GM19372 (cell line): ENCODE measurements at regions not wholly inside any gene's neighbourhood (a gene's known extent, or its start where the extent isn't known, plus 50 kb on each side); places are given as distances from the start of the nearest gene placed in this dataset.

ENCODE experiments used
- ATAC-seq: cut with Tn5 transposase; IDR thresholded peaks from one replicate; pipeline ENCODE4 v1.9.1; 2021; ENCODE audit warnings: mild to moderate bottlenecking, low read depth, moderate library complexity; ENCODE audit not compliant: unreplicated experiment

DNA sequence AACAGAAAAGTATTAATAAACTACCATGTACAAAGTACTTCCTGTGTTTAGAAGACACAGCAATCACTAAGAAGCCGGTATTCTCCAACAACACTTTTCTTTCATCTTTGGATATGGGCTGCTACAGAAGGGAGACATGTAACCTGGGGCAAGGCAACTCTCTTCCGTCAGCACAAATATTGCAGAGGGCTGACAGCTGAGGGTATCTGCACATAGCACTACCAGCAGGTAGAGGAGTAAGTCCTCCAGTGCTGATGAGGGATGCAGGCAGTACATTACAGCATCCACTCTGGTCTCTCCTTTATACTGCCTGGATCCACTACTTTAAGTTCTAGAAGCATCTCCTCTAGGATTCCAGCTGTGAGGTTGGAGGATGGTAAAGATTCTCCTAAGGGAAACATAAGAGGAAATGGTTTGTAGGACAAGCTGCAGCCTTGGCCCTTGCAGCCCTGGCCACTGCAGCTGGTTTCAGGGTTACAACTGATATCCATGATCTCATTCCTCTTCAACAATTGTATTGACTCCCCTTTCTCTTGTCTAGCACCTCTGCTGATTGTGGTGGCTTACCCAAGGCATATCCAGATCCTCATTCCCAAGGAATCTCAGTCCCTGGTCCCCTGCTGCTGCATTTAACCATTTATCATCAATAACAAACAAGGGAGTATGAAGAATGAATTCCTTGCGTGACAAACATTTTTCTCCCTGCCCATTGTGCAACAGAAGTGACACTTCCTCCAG, 110.7 kb upstream of the ADGRF1 start:
- no peak for ATAC-seq

DNA sequence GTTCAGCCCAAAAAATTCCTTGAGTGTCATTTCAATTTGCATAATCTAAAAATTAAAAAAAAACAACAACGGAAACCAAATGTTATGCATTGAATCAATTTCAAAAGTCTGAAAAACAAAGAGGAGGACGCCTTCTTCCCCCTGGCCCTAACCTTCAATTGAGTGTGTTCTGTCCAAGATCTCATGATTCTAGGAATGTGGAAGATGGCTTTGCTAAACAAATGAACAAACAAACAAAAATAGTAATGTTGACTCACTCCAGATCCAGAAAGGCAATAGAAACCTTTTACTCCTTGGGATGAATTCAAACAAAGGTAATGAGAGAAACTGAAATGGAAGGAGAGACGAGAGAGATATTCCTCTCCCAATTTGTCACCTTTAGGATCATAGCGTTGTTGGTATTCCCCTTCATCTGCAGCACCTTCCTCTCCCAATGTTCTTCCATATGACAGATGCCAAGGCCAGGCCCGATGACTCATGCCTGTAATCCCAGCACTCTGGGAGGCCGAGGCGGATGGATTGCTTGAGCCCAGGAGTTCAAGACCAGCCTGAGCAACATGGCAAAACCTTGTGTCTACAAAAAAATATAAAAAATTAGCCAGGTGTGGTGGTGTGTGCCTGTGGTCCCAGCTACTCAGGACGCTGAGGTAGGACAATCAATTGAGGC, 109.2 kb upstream of the ADGRF1 start:
- ATAC-seq: no peak

DNA sequence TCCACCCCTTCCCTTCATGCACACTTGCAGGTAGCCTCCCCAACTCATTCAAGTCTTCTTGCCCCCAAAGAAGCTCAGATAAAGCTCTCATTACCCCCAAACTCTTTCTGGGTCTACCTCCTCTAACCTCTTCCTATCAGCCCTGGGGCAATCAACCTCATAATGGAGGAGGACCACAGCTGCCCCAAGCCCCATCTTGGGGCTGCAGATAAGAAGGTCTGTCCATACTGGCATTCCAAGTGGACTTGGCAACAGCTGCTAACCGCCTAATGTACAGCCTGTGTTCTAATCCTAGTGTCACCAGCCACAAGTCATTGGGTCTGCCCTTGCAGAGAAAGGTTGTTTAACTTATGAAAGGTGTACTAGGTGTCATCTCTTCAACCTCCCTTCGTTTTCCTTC, 107.4 kb upstream of the ADGRF1 start:
- ATAC-seq: no peak

DNA sequence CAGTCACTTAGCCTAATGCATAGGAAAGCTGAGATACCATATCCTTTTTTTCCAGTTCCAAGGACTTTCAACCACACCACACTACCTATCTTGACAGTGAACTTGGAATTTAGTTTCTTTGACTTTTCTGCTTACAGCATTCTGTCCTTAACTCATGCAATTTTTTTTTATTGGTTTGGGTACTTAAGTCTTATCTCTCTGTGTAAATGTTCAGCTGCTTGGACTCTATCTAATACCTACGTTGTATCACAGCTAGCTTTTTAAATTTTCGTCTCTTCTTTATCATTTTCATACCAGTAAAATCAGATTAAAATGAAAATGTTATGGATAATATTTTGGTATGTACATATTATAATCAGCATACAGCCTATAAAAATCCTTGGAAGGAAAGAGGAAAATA, 106.9 kb upstream of the ADGRF1 start:
- no peak for ATAC-seq

DNA sequence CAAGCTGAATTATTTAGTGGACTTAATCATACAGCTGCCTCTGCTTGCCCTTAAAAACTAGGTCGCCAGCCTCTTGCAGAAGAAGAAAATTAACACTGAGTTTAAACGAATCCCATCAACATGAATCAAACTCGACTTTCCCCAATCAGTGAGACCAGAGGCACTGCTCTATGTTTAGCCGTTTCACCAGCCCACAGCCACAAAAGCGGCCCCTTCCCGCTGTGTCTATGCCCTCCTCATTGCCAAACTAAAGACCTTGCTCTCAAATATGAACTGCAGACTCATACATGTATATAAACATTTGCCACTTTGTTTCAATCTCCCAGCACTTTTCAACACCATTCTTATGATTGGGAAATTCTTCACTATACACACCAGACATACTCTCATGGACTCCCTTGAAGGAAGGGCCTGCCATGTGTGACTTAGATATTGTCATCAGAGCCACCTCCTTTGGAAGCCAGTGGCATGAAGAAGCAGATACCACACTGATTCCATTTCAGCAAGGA, 105.8 kb upstream of the ADGRF1 start:
- ATAC-seq: no peak

DNA sequence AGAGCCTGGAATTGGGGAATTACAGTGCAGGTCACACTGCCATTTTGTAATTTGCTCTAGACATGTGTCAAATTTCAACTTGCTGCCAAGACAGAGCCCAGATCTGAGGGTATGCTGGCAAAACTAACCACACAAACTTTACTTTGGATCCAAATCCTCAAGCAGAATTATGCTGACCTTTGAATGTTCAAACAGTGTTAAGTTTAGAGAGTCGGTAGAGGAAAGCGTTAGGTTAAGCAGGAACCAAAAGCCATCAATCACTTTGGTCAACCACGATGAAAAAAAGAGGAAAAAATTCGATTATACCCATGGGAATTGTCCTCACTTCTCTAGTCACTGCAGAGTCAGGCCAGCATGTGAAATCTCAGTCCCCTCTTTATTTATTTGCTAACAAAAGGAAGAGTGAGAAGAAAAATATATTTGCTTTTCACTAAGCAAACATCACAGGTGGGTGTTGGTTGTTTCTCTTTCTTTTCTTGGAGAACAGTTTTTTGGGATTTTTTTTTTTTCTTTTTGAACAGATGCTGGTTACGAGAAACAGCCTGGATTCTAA, 105.1 kb upstream of the ADGRF1 start:
- ATAC-seq: no peak

DNA sequence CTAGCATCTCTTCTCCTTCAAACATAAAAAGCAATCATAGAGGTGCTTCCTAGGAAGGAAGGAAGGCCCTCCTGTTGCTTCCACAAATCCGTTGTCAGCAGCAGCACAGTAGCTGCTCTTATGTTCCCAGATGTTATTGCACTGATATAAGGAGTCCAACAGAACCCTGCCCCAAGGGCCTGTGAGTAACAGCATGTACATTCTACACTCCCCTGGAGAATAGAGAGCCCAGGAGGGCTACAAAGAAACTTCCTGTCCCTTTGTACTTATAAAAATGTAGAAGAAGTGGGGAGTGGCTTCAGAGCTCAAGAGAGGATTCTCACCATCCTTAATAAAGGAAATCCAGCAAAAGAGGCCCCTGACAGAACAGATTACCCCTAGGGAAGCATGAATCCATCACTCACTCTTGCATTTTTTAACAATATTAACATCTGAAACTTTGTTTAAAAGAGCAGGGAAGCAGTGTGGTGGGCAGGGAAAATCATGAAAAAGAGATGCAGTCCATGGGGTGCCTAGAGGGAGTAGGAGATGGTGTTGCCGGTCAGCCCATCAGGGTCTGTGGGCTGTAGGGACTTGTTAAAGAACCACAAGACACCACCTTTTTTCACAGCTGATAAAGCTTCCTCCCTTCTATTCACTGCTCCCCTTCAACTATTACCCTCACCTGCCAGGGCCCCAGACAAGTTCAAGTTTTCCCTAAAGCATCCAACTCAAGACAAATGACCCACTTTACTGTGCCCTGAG, 104.5 kb upstream of the ADGRF1 start:
- ATAC-seq: no peak

DNA sequence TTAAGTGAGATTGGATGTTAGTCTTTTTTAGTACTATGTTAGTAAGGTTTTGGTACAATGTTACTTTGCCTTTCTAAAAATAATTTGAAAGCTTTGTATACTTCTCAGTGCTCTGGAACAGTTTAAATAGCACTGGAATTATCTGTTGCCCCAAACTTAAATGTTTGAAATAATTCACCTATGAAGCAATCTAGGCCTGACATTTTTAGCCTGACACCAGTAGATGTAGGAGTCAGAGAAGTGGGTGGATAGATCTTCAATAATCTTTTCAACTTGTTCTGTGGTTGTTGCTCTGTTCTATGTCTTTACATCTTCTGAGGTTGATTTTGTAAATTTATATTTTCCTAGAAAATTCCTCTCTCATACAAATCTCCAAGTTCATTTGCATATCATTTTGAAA, 103.1 kb upstream of the ADGRF1 start:
- no peak for ATAC-seq

DNA sequence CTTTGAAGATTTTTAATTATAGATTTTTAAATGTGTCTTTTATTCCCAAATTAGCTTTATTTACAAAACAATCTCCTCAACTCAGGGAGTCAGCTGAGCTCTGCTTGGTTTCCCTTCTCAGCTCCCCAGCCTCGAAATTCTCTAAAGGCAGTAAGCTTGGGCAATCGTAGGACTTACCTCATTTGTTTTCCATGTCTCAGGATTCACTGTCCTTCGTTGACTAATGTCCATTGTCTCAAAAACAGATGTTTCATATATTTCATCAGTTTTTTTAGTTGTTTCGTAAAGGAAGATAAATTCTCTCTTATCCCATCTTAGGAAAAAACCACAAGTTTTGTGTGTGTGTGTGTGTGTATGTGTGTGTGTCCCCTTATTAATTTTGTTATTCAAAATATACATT, 102.2 kb upstream of the ADGRF1 start:
- ATAC-seq: no peak

DNA sequence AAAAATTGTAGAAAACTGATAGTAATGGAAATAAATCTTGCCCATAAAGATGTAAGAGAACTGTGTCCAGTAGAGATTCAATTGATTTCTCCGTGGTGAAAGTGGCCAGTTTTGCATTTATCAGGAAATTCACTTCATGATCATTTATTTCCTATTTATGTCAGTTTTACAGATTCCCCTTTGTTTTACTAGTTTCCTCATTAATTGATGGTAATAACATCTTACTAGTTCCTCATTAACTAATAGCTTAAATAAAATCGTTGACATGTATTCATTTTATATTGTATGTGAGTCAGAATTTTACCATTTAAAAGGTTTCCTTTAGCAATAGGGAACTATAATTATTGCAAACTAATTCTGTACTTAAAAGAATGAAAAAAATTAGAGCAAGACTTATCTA, 99.8 kb upstream of the ADGRF1 start:
- no peak for ATAC-seq

DNA sequence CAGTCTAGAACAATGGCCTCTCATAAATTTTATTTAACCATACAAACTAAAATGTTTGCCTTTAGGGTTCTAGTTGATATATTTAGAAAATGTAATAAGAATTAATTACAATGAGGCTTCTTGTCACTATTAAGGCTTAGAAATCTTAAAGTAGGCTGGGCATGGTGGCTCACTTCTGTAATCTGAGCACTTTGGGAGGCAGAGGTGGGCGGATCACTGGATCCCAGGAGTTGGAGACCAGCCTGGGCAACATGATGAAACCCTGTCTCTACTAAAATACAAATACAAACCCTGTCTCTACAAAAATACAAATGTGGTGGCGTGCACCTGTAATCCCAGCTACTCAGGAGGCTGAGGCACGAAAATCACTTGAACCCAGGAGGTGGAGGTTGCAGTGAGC, 99.0 kb upstream of the ADGRF1 start:
- ATAC-seq: no peak

DNA sequence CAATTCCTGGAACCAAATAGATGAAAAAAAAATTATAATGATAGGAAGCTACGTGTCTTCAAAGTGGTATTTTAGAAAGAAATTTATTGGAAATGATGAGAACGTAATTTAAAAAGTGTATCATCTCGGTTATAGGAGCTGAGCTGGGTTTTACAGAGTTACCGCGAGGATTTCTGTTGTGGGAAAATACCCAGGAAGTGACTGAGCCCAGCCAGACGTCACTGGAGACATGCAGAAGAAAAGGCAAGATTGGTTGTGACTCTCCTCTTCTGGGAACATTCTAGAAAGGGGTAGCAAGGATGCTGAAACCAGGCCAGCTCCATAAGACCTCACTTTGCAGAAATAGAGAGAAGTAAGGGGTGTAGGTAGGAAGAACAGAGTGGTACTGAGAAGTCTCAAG, 95.9 kb upstream of the ADGRF1 start:
- ATAC-seq: no peak

DNA sequence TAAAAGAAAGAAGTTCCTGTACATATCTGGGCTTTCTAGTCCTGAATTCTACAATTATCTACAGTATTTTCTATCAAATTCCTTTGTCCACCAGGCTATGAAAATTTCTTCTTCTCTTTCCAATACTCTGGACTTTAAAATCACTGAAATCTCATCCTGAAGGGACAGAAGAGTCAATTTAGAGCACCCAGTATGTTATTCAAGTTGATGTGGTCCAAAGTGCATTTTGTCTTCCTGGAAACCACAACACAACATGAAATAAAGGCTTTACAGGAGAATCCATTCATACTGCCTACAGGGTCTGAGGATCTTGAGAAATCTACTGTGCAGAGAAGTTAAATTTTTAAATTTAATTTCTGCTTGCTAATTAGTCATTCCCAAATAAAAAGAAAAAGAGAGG, 94.9 kb upstream of the ADGRF1 start:
- no peak for ATAC-seq

DNA sequence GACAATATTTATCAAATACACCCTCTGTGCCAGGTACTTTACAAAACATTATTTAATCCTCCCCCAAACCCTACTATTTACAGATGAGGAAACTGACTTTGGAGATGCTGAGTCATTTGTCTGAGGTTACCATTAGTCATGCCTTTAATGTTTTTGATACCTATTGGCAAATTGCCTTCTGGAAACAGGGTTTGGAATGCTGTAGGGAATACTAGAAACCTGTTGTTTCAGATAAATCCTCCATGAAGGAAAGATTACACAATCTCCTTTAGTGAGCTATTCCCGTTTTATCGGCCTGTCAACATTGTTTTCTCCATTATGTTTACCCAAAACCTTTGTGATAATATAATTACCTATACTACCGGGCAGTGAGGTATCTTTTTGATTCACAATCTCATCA, 93.6 kb upstream of the ADGRF1 start:
- no peak for ATAC-seq

DNA sequence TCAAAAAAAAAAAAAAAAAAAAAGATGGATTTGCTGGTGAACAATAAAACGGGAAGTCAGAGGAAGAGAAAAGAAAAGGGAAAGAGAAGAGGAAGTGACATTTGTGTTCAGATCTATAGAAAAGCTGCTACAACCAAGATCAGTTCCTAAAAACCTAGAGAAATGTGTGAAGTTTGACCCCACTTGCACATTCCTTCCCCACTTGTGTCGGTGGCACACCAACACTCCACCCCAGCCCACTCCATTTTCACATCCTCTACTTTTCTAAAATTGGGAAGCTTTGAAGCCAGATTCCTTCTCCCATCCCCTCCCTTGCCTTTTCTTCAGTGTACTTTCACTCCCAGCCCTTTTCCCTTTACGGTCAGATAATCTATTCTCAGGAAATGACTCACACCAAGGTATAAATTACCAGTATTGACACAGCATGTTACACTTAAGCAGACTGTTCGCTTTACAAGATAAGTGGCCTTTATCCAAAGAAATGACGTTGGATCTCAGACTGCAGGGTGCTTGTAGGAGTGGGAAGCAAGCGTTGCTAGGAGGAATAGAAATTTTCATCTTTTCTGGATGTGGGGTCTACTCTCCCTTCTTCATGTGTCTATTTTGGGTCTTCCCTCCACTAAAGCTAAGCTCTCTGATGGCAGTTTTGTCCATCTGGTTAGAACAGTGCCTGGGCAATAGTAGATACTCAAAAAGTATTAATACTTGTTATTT, 92.5 kb upstream of the ADGRF1 start:
- ATAC-seq: no peak

DNA sequence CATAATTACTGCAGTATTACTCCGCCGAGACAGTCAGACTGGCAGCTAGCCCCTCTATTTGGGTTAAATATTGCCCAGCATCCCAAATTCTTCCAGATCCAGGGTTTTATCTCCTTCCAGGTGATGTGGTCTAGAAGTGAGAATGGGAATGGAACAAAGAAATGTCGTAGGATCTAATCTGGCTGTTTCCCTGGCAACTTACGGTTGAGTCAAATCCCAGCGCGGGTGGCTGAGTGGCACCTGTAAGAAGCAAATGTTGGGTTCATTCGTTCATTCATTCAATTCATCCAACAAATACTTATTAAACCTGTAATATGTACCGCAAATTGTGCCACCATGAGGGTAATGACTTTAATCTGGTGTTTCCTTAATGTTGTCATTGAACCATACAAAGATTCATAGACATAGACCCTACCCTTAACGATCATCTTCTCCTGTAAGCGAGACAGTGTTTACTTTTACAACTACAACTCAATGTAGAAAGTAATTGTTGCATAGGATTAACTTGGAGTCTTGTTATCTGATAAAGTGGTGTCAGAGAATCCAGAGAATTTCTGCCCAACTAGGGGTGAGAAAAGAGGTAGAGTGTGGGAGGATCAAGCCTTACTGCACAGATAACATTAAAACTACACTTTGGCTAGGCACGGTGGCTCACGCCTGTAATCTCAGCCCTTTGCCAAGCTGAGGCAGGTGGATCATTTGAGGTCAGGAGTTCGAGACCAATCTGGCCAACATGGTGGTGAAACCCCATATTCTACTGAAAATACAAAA, 91.3 kb upstream of the ADGRF1 start:
- ATAC-seq: no peak

DNA sequence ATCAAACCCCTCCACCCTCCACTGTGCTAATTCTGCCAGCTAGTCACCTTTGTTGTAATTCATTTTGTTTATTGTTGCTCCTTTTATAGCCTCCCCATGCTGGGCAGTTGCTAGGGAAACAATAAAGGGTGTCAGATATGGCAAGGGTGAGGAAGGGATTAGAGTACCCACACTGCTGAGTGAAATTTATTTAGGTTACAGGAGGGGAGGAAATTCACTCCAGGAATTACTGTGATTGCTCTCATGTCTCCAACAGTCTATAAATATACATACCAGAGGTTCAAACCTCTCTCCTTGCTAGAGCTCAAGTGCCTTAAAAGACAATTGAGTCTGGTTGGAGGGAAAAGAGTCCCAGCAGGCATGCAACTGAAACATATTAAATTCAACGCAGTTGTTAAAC, 90.6 kb upstream of the ADGRF1 start:
- ATAC-seq: no peak

DNA sequence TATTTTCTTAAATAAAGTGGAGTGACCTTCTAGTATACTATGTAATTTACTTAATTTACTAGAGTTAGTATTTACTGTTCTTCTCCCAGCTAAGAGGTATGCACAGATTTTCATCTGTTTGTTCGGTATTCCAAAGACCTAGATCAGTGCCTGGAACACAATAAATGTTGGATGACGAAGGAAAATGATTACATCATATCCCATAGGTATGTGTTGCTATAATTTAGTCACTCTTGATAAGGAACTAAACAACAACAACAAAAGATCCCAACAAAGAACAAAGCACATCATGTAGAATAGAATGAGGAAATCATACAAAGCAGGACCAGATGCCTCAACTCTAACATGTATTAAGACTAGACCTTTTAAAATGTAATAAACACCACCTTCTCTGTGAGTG, 89.6 kb upstream of the ADGRF1 start:
- ATAC-seq: no peak

DNA sequence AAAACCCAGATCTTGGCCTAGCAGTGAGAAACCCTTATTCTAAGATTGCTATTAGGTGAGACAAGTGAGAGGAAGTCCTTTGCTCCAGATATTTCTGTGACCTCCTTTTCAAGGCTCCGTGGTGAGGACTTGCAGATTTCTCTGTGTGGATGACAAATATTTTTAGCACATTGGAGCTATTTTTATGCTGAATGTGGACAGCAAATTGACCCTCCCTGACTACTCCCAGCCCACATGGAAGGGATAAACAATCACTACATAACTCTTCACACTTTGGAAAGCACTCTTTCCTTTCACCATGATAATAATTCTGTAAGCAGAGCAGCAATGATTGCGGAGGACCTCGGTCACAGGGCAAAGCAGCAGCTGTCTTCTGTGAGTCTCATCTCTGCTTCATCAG, 88.0 kb upstream of the ADGRF1 start:
- ATAC-seq: no peak

DNA sequence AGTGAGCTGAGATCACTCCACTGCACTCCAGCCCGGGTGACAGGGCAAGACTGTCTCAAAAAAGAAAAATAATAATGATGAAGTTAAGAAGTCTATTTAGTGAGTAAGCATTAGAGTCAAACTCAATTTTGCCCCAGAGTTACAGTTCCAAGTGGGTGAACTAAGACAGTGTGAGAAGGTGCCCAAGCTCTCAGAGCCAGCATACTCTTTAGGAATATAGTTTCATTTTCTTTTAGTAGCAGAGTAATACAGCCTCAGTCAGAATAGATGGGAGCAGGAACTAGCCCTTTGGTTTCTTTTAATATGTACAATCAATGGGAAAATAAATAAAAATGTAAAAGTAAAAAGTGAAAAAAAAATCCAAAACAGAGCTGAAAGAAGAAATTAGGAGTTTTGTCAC, 87.0 kb upstream of the ADGRF1 start:
- ATAC-seq: no peak
